IMR-90 (cell line): ENCODE measurements at regions not wholly inside any gene's neighbourhood (a gene's known extent, or its start where the extent isn't known, plus 50 kb on each side); places are given as distances from the start of the nearest gene placed in this dataset.

ENCODE experiments used
- ATAC-seq: fragments of 200-7000 bp; cut with Tn5 transposase; 2 replicates; pipeline ENCODE4 v1.9.1; 2020; ENCODE audit warnings: low read depth, mild to moderate bottlenecking, moderate library complexity
- BruUV-seq: library from RNA; stranded (reverse); fragments of 400-500 nt; replicated peaks from 2 replicates; lab custom pipeline; 2021; lab: Mats Ljungman, UMichigan
- CTCF ChIA-PET: fragments of 300-600 bp; formaldehyde crosslinking; extraction: SDS; loops from one replicate; lab custom pipeline; 2021; ENCODE audit warnings: antibody characterized with exemption; lab: Yijun Ruan, JAX
- POLR2A ChIA-PET: fragments of 300-600 bp; sonication (Branson Sonifier 250); formaldehyde crosslinking; loops from one replicate; lab custom pipeline; 2022; ENCODE audit warnings: antibody characterized with exemption; ENCODE audit not compliant: unreplicated experiment; lab: Charles Lee
- DNase-seq: peaks from one replicate; pipeline ENCODE4 v3.0.0; 2013
- H2AFZ ChIP-seq: replicated peaks from 2 replicates; pipeline ENCODE3; 2013; ENCODE audit warnings: low read length, mild to moderate bottlenecking; ENCODE audit not compliant: poor library complexity
- H2AK5ac ChIP-seq: 2 replicates; pipeline ENCODE4 v1.6.1; 2013; ENCODE audit warnings: low read depth, low read length, inconsistent platforms
- H2AK9ac ChIP-seq: replicated peaks from 2 replicates; pipeline ENCODE3; 2013; ENCODE audit warnings: mild to moderate bottlenecking, low read depth, low read length, moderate library complexity; ENCODE audit not compliant: poor library complexity
- H2BK120ac ChIP-seq: 2 replicates; pipeline ENCODE4 v1.6.1; 2013; ENCODE audit warnings: low read depth, low read length, inconsistent platforms
- H2BK15ac ChIP-seq: 3 replicates; pipeline ENCODE4 v1.6.1; 2013; ENCODE audit warnings: low read depth, low read length, inconsistent platforms
- H2BK20ac ChIP-seq: 2 replicates; pipeline ENCODE4 v1.6.1; 2013; ENCODE audit warnings: low read depth, mild to moderate bottlenecking, inconsistent platforms, low read length, moderate library complexity
- H2BK5ac ChIP-seq: 2 replicates; pipeline ENCODE4 v1.6.1; 2013; ENCODE audit warnings: mild to moderate bottlenecking, low read depth, low read length, inconsistent platforms; ENCODE audit not compliant: poor library complexity, severe bottlenecking
- H3K14ac ChIP-seq: replicated peaks from 2 replicates; pipeline ENCODE4 v1.6.1; 2013; ENCODE audit warnings: low read depth, low read length, inconsistent platforms
- H3K18ac ChIP-seq: 2 replicates; pipeline ENCODE4 v1.6.1; 2013; ENCODE audit warnings: low read depth, low read length, control low read depth
- H3K23ac ChIP-seq: 2 replicates; pipeline ENCODE4 v1.6.1; 2013; ENCODE audit warnings: low read depth, low read length, inconsistent platforms
- H3K27ac ChIP-seq: 2 replicates; pipeline ENCODE4 v1.5.1; 2013; ENCODE audit warnings: mild to moderate bottlenecking, control low read depth, low read length; ENCODE audit not compliant: insufficient read depth
- H3K27me3 ChIP-seq: 2 replicates; pipeline ENCODE4 v1.6.1; 2013; ENCODE audit warnings: low read length; ENCODE audit not compliant: control insufficient read depth, insufficient read depth
- H3K36me3 ChIP-seq: 2 replicates; pipeline ENCODE4 v1.6.1; 2013; ENCODE audit warnings: low read length, mixed read lengths; ENCODE audit not compliant: control insufficient read depth, insufficient read depth
- H3K4ac ChIP-seq: 2 replicates; pipeline ENCODE4 v1.6.1; 2013; ENCODE audit warnings: low read depth, low read length, inconsistent platforms
- H3K4me1 ChIP-seq: 2 replicates; pipeline ENCODE4 v1.6.1; 2013; ENCODE audit warnings: low read length, mixed read lengths; ENCODE audit not compliant: control insufficient read depth, insufficient read depth
- H3K4me2 ChIP-seq: 2 replicates; pipeline ENCODE4 v1.6.1; 2013; ENCODE audit warnings: low read depth, mild to moderate bottlenecking, control low read depth, low read length, moderate library complexity
- H3K4me3 ChIP-seq: 2 replicates; pipeline ENCODE4 v1.5.1; 2013; ENCODE audit warnings: low read depth, mild to moderate bottlenecking, control low read depth, low read length, moderate library complexity; ENCODE audit not compliant: insufficient read depth
- H3K56ac ChIP-seq: 2 replicates; pipeline ENCODE4 v1.6.1; 2013; ENCODE audit warnings: low read length, inconsistent platforms; ENCODE audit not compliant: insufficient read depth; ENCODE audit errors: extremely low read depth
- H3K79me1 ChIP-seq, 2 experiments: 2 replicates each; pipeline ENCODE4 v1.6.1; 2013; ENCODE audit warnings: low read length in 2 of 2, inconsistent platforms in 1 of 2, low read depth in 1 of 2
- H3K9ac ChIP-seq: 2 replicates; pipeline ENCODE4 v1.6.1; 2013; ENCODE audit warnings: low read depth, low read length, control low read depth
- H3K9me1 ChIP-seq: 2 replicates; pipeline ENCODE4 v1.6.1; 2013; ENCODE audit warnings: low read length, inconsistent platforms; ENCODE audit not compliant: insufficient read depth
- H3K9me3 ChIP-seq: 2 replicates; pipeline ENCODE4 v1.6.1; 2013; ENCODE audit warnings: low read length; ENCODE audit not compliant: control insufficient read depth, insufficient read depth
- H4K20me1 ChIP-seq: 2 replicates; pipeline ENCODE4 v1.6.1; 2013; ENCODE audit warnings: low read length, inconsistent platforms; ENCODE audit not compliant: insufficient read depth
- H4K5ac ChIP-seq: 2 replicates; pipeline ENCODE4 v1.6.1; 2013; ENCODE audit warnings: mild to moderate bottlenecking, low read depth, low read length, control low read depth
- H4K8ac ChIP-seq, 2 experiments: 2 replicates each; pipeline ENCODE4 v1.6.1; 2013; ENCODE audit warnings: low read depth in 2 of 2, low read length in 2 of 2, control low read depth in 1 of 2, inconsistent platforms in 1 of 2
- H4K91ac ChIP-seq: 2 replicates; pipeline ENCODE4 v1.6.1; 2013; ENCODE audit warnings: low read depth, low read length, inconsistent platforms; ENCODE audit not compliant: insufficient read depth
- BHLHE40 ChIP-seq: fragments of 150-350 bp; IDR thresholded peaks from 2 replicates; pipeline ENCODE4 v1.6.1; 2016; ENCODE audit warnings: mild to moderate bottlenecking, low read depth, low read length
- CEBPB ChIP-seq: IDR thresholded peaks from 2 replicates; pipeline ENCODE4 v1.6.1; 2012; ENCODE audit warnings: low read depth, low read length, improper control_type of control experiment
- CHD1 ChIP-seq: IDR thresholded peaks from 2 replicates; pipeline ENCODE4 v1.6.1; 2012; ENCODE audit warnings: low read depth, low read length, improper control_type of control experiment
- FOS ChIP-seq: fragments of 150-350 bp; IDR thresholded peaks from 2 replicates; pipeline ENCODE4 v1.6.1; 2016; ENCODE audit warnings: low read depth, low read length
- MXI1 ChIP-seq: IDR thresholded peaks from 2 replicates; pipeline ENCODE4 v1.6.1; 2012; ENCODE audit warnings: low read depth, mild to moderate bottlenecking, low read length, moderate library complexity, borderline replicate concordance
- RCOR1 ChIP-seq: IDR thresholded peaks from 2 replicates; pipeline ENCODE4 v1.6.1; 2012; ENCODE audit warnings: mild to moderate bottlenecking, low read length, improper control_type of control experiment; ENCODE audit not compliant: insufficient replicate concordance
- SMC3 ChIP-seq: fragments of 150-350 bp; IDR thresholded peaks from 2 replicates; pipeline ENCODE4 v1.6.1; 2016; ENCODE audit warnings: low read depth, mild to moderate bottlenecking, antibody characterized with exemption, low read length, moderate library complexity
- WGBS, 2 experiments: methylation state at CpG; one replicate each; pipeline versions ENCODE4 v1.1.5 to v1.1.7; 2013; ENCODE audit warnings: missing lambda C conversion rate in 2 of 2; ENCODE audit not compliant: insufficient read length in 1 of 2; ENCODE audit errors: extremely low coverage in 2 of 2; 5-methylcytosine and 5-hydroxymethylcytosine counted together
- dilution Hi-C: fragments of 300-500 bp; cut with HindIII; formaldehyde crosslinking; loops from one replicate; pipeline ENCODE4 v1.14.3; 2018; ENCODE audit warnings: low sequenced_read_pairs; ENCODE audit not compliant: unreplicated experiment
- in situ Hi-C: fragments of 300-500 bp; cut with MboI; formaldehyde crosslinking; loops from 3 replicates; pipeline ENCODE4 v1.14.3; 2019; ENCODE audit warnings: low sequenced_read_pairs, inconsistent platforms, mixed read lengths
- intact Hi-C: fragments of 100-400 bp; cut with micrococcal nuclease; formaldehyde crosslinking; loops from 2 replicates; pipeline ENCODE4 v1.10.0; 2022
- TF ChIP-seq, protein P1 (sequence below): fragments of 150-350 bp; IDR thresholded peaks from 2 replicates; pipeline ENCODE4 v1.6.1; 2017; ENCODE audit warnings: mild to moderate bottlenecking, antibody characterized with exemption, low read length, low read depth

DNA sequence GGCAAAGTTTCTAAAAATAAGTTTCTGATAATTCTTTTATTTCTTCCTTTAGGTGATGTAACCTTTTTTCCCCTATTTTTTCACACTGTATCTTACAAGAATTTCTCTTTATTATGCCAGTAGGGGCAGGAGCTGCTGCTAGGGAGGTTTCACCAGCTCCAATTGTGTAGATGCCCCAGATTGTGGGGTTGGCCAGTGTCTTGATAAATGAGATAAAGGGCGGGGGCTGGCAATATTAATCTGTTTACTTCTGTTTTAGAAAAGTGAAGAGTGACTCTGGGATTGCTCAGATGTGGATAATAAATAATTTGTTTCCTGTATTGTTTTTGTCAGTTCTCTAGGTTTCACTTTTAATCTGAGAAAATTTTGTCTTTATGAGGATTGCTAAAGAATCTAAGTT is 190.4 kb downstream of the MC4R start:
- no peaks in the 10 kb centered on the region for H3K79me1 ChIP-seq
- H3K4me3 ChIP-seq: no peak overlapping the region
- no peak overlapping the region for H4K8ac ChIP-seq
- H3K9me3 ChIP-seq: no peaks in the 10 kb centered on the region
- H2BK20ac ChIP-seq: no peak overlapping the region
- no peak overlapping the region for H4K91ac ChIP-seq
- H3K9me1 ChIP-seq: no peaks in the 10 kb centered on the region
- H3K4me2 ChIP-seq: no peak overlapping the region
- no peaks in the 10 kb centered on the region for H3K27me3 ChIP-seq
- BruUV-seq: no TSS peak
- H2BK15ac ChIP-seq: no peak overlapping the region
- intact Hi-C loops (no loop called here), dilution Hi-C loops (no loop called here), in situ Hi-C loops (no loop called here)
- ATAC-seq: no peak
- TF ChIP-seq BHLHE40 (no peak), RCOR1 (no peak), SMC3 (no peak), CEBPB (no peak), FOS (no peak), CHD1 (no peak), MXI1 (no peak)
- TF ChIP-seq, protein P1, sequence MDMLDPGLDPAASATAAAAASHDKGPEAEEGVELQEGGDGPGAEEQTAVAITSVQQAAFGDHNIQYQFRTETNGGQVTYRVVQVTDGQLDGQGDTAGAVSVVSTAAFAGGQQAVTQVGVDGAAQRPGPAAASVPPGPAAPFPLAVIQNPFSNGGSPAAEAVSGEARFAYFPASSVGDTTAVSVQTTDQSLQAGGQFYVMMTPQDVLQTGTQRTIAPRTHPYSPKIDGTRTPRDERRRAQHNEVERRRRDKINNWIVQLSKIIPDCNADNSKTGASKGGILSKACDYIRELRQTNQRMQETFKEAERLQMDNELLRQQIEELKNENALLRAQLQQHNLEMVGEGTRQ: no peak
- DNase-seq: no peak
- H3K27ac ChIP-seq: no peak overlapping the region
- no peak overlapping the region for H3K14ac ChIP-seq
- H3K56ac ChIP-seq: no peak overlapping the region
- H2BK5ac ChIP-seq: no peak overlapping the region
- H3K23ac ChIP-seq: no peak overlapping the region
- no peaks in the 10 kb centered on the region for H4K20me1 ChIP-seq
- ChIA-PET POLR2A (no interaction called here), CTCF (no interaction called here)
- no peaks in the 10 kb centered on the region for H3K4me1 ChIP-seq
- H2BK120ac ChIP-seq: no peak overlapping the region
- H3K18ac ChIP-seq: no peak overlapping the region
- H4K5ac ChIP-seq: no peak overlapping the region
- no peak overlapping the region for H2AK9ac ChIP-seq
- no peak overlapping the region for H2AFZ ChIP-seq
- no peak overlapping the region for H3K9ac ChIP-seq
- H3K36me3 ChIP-seq: no peaks in the 10 kb centered on the region
- H3K4ac ChIP-seq: no peak overlapping the region
- WGBS, 2 experiments: 57% methylated on average over 1 of the region's 1 CpG; no CpG with 5 or more reads in 1 of the 2 experiments
- no peak overlapping the region for H2AK5ac ChIP-seq
